Epidermal melanocyte (primary cell): ENCODE measurements at regions not wholly inside any gene's neighbourhood (a gene's known extent, or its start where the extent isn't known, plus 50 kb on each side); places are given as distances from the start of the nearest gene placed in this dataset.
"Not testable (repeated sequence)": the region's sequence is repeated elsewhere in the genome, so short reads cannot be mapped to it uniquely, and the experiment has no call there.

Source experiments
- DNase-seq: peaks from one replicate; pipeline ENCODE4 v3.0.0; 2011; ENCODE audit warnings: low spot score; ENCODE audit not compliant: insufficient read length

DNA sequence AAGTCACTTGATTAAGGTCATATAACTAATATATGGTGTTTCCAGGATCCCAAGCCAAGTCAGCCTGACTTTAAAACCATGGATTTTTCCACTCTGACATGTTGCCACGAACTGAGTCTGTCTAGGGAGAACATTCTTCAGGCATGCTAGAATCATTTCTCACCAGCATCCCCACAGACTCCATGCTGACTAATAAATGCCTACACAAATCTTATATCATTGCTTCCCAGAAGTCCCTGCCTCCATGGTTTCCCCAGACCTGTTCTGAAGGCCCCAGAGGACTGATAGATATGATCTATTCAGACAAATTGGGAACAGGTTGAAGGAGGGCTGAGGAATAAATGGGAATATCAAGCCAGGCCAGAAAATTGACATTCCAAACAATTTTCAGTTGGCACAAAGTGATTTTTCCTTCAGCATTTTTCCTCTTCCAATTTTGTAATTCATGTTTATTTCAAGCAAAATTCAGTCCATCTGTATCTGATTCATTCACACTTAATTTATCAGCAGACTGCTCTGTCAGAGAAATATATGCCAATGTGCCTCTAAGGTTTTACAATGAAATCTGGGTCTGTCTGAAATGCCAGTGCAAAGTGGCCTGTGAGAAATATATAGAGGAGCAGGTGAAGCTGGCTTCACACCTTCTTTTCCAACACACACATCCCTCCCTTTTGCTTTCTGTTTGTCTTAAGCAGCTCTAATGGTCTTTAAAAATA lies 413.6 kb upstream of the TNC start:
- no peak for DNase-seq

DNA sequence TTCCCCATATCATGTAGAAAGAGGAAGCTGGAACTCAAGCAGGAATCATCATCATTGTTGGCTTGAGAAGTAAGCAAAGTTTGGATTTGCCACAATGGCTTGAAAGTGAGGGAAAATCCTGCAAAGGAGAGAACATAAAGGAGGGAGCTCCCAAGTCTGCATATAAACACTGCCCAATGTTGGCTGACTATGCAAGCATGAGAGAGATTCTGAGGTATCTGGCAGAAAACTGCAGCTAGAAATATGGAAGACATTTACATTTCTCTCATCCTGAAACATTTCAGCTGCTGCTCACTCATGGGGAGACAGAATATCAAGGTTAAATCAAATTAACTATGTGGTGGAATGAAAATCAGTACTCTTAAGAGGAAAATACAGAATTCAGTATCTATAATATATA lies 415.6 kb upstream of the TNC start:
- DNase-seq = no peak

GRCh38 chr9:115540091-115540490 lies 422.1 kb upstream of the TNC start:
- DNase-seq = no peak

- DNase-seq = no peak
These were observed 425.6 kb upstream of the TNC start for GRCh38 chr9:115543511-115543910.

DNA sequence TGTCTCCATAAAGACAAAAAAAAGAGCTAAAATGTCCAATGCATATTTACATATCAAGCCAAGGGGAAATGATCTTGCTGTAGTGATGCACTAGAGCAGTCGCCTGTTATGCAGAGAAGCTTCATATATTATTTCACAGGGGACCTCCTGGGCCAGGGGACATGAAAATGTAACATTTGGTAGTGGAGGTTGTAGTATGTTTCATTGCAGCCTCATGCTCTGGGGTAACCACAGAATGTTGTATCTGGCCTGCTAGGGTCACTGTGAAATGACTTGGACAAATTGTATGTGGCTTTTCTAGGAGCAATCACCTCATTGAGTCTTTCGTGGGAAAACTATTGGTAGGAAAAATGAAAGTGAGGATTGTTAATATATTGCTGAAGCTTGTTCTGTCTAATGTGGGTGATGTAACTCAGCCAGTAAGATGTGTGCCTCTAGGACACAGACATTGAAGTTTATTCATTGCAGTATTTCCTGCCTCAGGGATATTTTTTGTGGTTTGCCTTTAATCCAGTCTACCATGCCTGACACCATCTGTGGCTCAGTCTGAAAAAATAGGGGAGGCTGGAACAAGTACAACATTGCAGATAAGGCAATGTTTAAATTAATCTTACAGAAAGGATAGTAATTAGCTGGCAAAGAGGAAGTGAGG lies 430.8 kb upstream of the TNC start:
- DNase-seq = no peak

GRCh38 chr9:115551396-115551795 lies 433.4 kb upstream of the TNC start:
- DNase-seq = no peak

DNA sequence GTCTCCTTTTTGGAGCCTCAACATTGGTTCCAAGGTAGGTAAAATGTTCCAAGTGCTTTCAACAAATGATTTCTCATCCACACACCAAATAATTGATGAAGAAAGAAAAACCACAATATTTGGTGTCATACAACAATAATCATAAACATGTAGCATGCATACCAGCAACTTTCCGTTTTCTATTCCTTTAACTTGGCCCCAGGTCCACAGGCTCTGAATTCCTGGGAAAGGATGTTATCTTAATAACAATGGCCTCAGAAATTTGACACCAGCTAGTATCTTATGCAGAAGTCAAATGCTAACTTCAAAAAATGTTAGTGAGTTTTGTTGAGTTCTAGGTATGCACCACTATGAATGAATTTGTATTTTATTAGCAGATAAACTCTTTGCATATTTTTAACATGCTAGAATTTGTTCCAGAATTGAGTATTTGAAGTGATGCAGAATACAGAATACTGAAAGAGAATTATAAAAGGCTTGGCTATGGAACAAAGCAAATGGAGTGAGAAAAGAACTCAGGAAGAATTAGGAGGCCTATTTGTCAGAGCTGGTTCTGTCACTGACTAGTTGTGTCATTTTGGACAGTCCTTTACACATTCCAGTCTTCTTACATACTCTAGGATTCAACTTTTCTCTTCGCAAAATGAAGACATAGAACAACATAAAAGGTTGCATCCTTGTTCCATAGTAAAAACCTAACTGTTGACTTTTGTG lies 435.3 kb upstream of the TNC start:
- no peak for DNase-seq

GRCh38 chr9:115556432-115556831 lies 438.5 kb upstream of the TNC start:
- DNase-seq = no peak

- no peak for DNase-seq
These were observed 457.2 kb upstream of the TNC start for GRCh38 chr9:115575147-115575546.

GRCh38 chr9:115585458-115585857 lies 467.5 kb upstream of the TNC start:
- DNase-seq = not testable (repeated sequence)

DNA sequence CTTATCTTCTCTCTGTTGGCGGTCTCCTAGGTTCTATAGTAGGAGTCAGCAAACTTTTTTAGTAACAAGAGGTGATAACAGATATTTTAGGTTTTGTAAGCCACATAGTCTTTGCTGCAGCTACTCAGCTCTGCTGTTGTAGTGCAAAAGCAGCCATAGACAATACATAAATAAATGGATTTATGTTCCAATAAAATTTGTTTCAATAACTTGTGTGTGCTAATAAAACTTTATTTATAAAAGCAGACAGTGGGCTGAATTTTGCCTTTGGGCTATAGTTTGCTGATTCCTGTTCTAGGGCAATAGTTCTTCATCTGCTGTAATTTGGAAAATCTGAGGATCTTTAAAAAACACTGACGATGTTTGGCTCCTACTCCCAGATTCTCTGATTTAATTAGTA lies 469.4 kb upstream of the TNC start:
- no peak for DNase-seq

- no peak for DNase-seq
These were observed 472.1 kb upstream of the TNC start for GRCh38 chr9:115590011-115590410.

GRCh38 chr9:115591584-115591984 lies 473.6 kb upstream of the TNC start:
- DNase-seq = peak; percentile 67

GRCh38 chr9:115593587-115594091 lies 475.7 kb upstream of the TNC start:
- no peak for DNase-seq

GRCh38 chr9:115594557-115594956 lies 476.6 kb upstream of the TNC start:
- no peak for DNase-seq

- peak; percentile 36 for DNase-seq
These were observed 478.2 kb upstream of the TNC start for GRCh38 chr9:115596021-115596745.

- DNase-seq = no peak
These were observed 478.8 kb upstream of the TNC start for GRCh38 chr9:115596746-115597080.

- DNase-seq = no peak
These were observed 479.5 kb upstream of the TNC start for GRCh38 chr9:115597330-115597895.

- no peak for DNase-seq
These were observed 480.8 kb upstream of the TNC start for GRCh38 chr9:115598751-115599150.

DNA sequence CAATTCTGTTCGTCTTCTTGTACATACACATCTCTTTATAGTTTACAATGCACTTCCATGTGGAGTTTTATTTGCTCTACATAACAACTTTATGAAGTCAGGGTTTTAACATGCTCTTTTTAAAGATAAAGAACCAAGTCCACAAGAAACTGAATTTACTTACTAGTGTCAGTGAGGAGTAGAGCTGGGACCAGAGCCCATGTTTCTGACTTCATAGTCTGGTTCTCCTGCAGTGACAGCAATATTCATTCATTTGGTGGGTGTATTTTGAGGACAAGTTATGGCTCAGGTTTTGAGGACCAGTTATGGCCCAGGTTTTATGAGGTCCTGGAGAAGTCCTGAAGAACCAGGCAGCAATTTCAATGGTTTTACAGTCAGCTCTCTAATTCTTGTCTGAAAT lies 481.9 kb upstream of the TNC start:
- DNase-seq = no peak

DNA sequence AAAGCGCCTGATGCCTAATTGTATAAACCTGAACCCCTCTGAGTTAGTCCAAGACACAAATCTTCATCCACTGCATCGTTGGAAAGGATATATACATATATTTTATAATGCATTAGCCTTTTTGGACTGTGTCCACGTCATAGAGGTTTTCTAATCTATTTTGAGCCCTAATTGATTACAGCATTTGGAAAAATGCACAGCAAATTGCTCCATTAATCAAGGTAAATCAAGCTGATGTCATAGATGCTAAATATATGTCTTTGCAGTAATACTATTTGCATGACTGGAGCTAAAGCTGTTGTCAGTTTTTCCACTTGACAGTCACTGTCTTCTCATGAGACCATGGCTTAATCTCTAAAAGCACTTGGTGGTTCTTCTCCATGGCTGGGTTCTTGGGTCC lies 483.5 kb upstream of the TNC start:
- no peak for DNase-seq
